Endodermal cell (in vitro differentiated cells): ENCODE measurements at regions not wholly inside any gene's neighbourhood (a gene's known extent, or its start where the extent isn't known, plus 50 kb on each side); places are given as distances from the start of the nearest gene placed in this dataset.
A peak's percentile ranks its signal among the peaks of the same experiment; 100 is the strongest.
"Not testable (repeated sequence)": the region's sequence is repeated elsewhere in the genome, so short reads cannot be mapped to it uniquely, and the experiment has no call there.

Experiments
- DNase-seq: peaks from one replicate; pipeline ENCODE4 v3.0.0-alpha.2; 2017
- H3K27ac ChIP-seq: 2 replicates; pipeline ENCODE4 v1.5.1; 2013; ENCODE audit warnings: mild to moderate bottlenecking, low read depth, low read length, moderate library complexity
- H3K27me3 ChIP-seq: 2 replicates; pipeline ENCODE4 v1.6.1; 2013; ENCODE audit warnings: mild to moderate bottlenecking, low read length, moderate library complexity; ENCODE audit not compliant: insufficient read depth, control insufficient read depth, poor library complexity, severe bottlenecking
- H3K36me3 ChIP-seq: 2 replicates; pipeline ENCODE4 v1.7.0; 2013; ENCODE audit warnings: mild to moderate bottlenecking, low read length, moderate library complexity; ENCODE audit not compliant: control insufficient read depth, insufficient read depth
- H3K4me1 ChIP-seq: one replicate; pipeline ENCODE4 v1.7.0; 2013; ENCODE audit warnings: low read length; ENCODE audit not compliant: control insufficient read depth, insufficient read depth
- H3K4me3 ChIP-seq: 2 replicates; pipeline ENCODE4 v1.5.1; 2013; ENCODE audit warnings: mild to moderate bottlenecking, low read length, moderate library complexity
- H3K9ac ChIP-seq: 2 replicates; pipeline ENCODE4 v1.6.1; 2013; ENCODE audit warnings: mild to moderate bottlenecking, low read length, moderate library complexity; ENCODE audit not compliant: poor library complexity, severe bottlenecking; ENCODE audit errors: extremely low read depth
- H3K9me3 ChIP-seq: 2 replicates; pipeline ENCODE4 v1.6.1; 2013; ENCODE audit warnings: mild to moderate bottlenecking, low read length, moderate library complexity; ENCODE audit not compliant: control insufficient read depth
- H3K27ac Mint-ChIP-seq: 2 replicates; pipeline ENCODE4 v1.8.0; 2020; ENCODE audit warnings: mixed read lengths
- H3K27me3 Mint-ChIP-seq: 2 replicates; pipeline ENCODE4 v1.8.0; 2021; ENCODE audit warnings: mild to moderate bottlenecking, mixed read lengths; ENCODE audit not compliant: insufficient read depth
- H3K36me3 Mint-ChIP-seq: 2 replicates; pipeline ENCODE4 v1.8.0; 2020; ENCODE audit warnings: low read depth, mixed read lengths
- H3K4me1 Mint-ChIP-seq: 2 replicates; pipeline ENCODE4 v1.8.0; 2020; ENCODE audit warnings: mixed read lengths
- H3K4me3 Mint-ChIP-seq: 2 replicates; pipeline ENCODE4 v1.8.0; 2020; ENCODE audit warnings: mild to moderate bottlenecking, moderate library complexity, mixed read lengths
- H3K9me3 Mint-ChIP-seq: 2 replicates; pipeline ENCODE4 v1.8.0; 2020; ENCODE audit warnings: mild to moderate bottlenecking, mixed read lengths
- CTCF ChIP-seq: fragments of 200-600 bp; sonication (generic); conservative IDR thresholded peaks from 2 replicates; pipeline ENCODE4 v1.5.0; 2021; ENCODE audit warnings: antibody characterized with exemption, mild to moderate bottlenecking
- WGBS, 2 experiments: methylation state at CpG; one replicate each; pipeline versions ENCODE4 v1.1.5 to v1.1.7; 2013; ENCODE audit warnings: missing lambda C conversion rate in 2 of 2, mixed read lengths in 1 of 2; ENCODE audit not compliant: insufficient coverage in 1 of 2, insufficient read length in 1 of 2; 5-methylcytosine and 5-hydroxymethylcytosine counted together

DNA sequence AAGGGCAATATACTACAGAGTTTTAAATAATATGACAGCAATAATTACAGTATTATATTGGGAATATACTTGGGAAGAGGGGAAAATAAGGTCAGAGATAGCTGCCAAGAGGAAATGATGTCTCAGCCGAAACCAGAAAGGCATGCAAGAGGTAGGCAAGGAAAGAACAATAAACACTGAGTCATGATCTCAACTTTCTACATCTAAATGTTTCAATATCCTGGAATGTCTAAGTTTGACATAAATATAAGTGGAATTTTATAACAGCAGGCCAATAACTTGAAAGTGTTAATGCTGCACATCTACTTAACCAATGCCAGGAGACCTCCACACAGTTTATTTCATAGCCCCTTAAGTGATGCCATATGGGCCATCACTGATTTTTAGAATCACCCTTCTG, 99.8 kb upstream of the CPNE4 start:
- no peak for TF ChIP-seq CTCF
- H3K9ac ChIP-seq: no peak overlapping the region
- Mint-ChIP-seq H3K4me3 (no peak overlapping the region), H3K27ac (no peak overlapping the region), H3K36me3 (peaks cover 2% of the 10 kb centered on the region), H3K27me3 (peaks cover 3% of the 10 kb centered on the region), H3K9me3 (peaks cover 3% of the 10 kb centered on the region), H3K4me1 (peaks cover 11% of the 10 kb centered on the region)
- no peaks in the 10 kb centered on the region for H3K9me3 ChIP-seq
- H3K4me3 ChIP-seq: no peak overlapping the region
- no peaks in the 10 kb centered on the region for H3K27me3 ChIP-seq
- no peak for DNase-seq
- 79% methylated on average over 1 of the region's 1 CpG; no CpG with 5 or more reads in 1 of the 2 experiments for WGBS, 2 experiments
- H3K36me3 ChIP-seq: no peaks in the 10 kb centered on the region
- H3K4me1 ChIP-seq: peaks cover 2% of the 10 kb centered on the region
- no peak overlapping the region for H3K27ac ChIP-seq

DNA sequence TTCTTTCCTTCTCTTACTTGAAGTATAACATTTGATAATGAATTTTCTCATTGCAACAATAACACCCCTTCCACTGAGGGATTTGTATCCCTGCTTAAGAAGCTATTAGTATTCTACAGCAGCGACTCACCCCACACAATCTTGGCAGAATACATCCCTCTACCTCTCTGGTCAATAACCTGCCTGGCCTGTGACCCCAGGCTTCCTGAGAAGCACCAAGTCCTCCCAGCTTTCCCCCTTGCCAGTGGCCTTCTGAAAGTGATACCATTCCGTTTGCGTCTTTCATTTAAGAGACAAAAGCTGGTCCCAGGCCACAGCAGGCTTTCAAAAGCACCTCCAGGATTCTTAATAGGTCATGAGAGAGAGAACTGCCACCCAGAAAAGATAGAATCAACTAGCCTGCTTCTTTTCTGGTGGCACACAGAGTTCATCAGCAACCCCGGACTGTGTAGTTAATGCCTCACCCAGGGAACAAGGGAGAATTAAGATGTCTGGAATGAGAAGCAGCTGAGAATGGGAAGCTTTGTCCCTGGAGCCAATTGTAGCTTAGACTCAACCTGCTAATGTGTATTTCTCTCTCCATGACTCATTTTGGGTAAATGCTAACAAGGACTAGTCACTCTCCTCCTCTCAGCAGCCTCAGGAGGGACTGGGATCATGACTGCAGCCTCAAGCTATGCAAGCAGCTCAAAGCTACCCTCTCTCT, 101.0 kb upstream of the CPNE4 start:
- H3K27ac ChIP-seq: no peak overlapping the region
- peaks cover 5% of the 10 kb centered on the region for H3K9me3 Mint-ChIP-seq
- no peak overlapping the region for H3K4me3 ChIP-seq

DNA sequence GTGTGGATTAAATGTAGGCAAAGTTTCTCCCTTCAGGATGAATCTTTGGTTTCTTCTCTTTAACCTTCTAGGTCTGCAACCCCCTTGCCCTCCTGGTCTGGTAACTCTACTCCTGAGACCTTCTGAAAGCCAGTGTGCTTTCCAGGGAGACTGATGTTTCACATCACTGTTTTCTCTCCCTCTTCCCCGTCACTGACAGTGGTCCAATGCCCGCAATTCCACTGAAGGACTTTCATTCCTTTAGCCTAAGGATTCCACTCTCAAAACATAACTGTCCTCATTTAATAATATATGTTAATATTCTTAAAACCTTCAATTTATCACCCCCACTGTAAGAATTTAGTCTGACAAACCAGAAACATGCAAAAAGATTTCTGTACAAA, 101.5 kb upstream of the CPNE4 start:
- H3K9ac ChIP-seq: no peak overlapping the region
- no peaks in the 10 kb centered on the region for H3K27me3 ChIP-seq
- H3K27ac ChIP-seq: no peak overlapping the region
- Mint-ChIP-seq H3K9me3 (peaks cover 5% of the 10 kb centered on the region), H3K36me3 (peaks cover 2% of the 10 kb centered on the region), H3K27me3 (peaks cover 3% of the 10 kb centered on the region), H3K4me1 (peaks cover 11% of the 10 kb centered on the region), H3K27ac (peak overlapping the region; percentile 90), H3K4me3 (peak overlapping the region; percentile 64)
- no peaks in the 10 kb centered on the region for H3K9me3 ChIP-seq
- WGBS, 2 experiments: 53 to 60% methylated on average over 1 to 2 of the region's 2 CpGs
- H3K36me3 ChIP-seq: no peaks in the 10 kb centered on the region
- DNase-seq: no peak
- H3K4me1 ChIP-seq: peaks cover 2% of the 10 kb centered on the region
- no peak for TF ChIP-seq CTCF
- no peak overlapping the region for H3K4me3 ChIP-seq

More for the DNA sequence above, 101.0 kb upstream of the CPNE4 start:
- Histone ChIP-seq H3K4me1 (peaks cover 2% of the 10 kb centered on the region), H3K9ac (peak overlapping the region; percentile 41), H3K36me3 (no peaks in the 10 kb centered on the region), H3K27me3 (no peaks in the 10 kb centered on the region), H3K9me3 (no peaks in the 10 kb centered on the region)
- H3K36me3 Mint-ChIP-seq: peaks cover 2% of the 10 kb centered on the region
- TF ChIP-seq CTCF: no peak
- no peak overlapping the region for H3K4me3 Mint-ChIP-seq
- 43% methylated on average over 3 to 4 of the region's 4 CpGs for WGBS, 2 experiments
- H3K27me3 Mint-ChIP-seq: peaks cover 3% of the 10 kb centered on the region
- peak overlapping the region; percentile 90 for H3K27ac Mint-ChIP-seq
- peaks cover 11% of the 10 kb centered on the region for H3K4me1 Mint-ChIP-seq
- DNase-seq: peak; percentile 80

DNA sequence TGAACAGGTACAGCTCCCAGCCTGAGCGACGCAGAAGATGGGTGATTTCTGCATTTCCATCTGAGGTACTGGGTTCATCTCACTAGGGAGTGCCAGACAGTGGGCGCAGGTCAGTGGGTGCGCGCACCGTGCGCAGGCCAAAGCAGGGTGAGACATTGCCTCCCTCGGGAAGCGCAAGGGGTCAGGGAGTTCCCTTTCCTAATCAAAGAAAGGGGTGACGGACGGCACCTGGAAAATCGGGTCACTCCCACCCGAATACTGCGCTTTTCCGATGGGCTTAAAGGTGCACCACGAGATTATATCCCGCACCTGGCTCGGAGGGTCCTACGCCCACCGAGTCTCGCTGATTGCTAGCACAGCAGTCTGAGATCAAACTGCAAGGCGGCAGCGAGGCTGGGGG, 102.1 kb upstream of the CPNE4 start:
- 22% methylated on average over 21 of the region's 23 CpGs; no CpG with 5 or more reads in 1 of the 2 experiments for WGBS, 2 experiments
- H3K9ac ChIP-seq: peak overlapping the region; percentile 20
- not testable (repeated sequence) for H3K27ac ChIP-seq, H3K27me3 Mint-ChIP-seq, H3K9me3 Mint-ChIP-seq, H3K27me3 ChIP-seq, H3K36me3 Mint-ChIP-seq, H3K9me3 ChIP-seq, H3K36me3 ChIP-seq, H3K4me3 ChIP-seq, H3K4me1 ChIP-seq
- Mint-ChIP-seq H3K4me1 (peaks cover 11% of the 10 kb centered on the region), H3K27ac (peak overlapping the region; percentile 84), H3K4me3 (peak overlapping the region; percentile 64)
- DNase-seq: peak; percentile 59
